T-cell (primary cell): ENCODE measurements at regions not wholly inside any gene's neighbourhood (a gene's known extent, or its start where the extent isn't known, plus 50 kb on each side); places are given as distances from the start of the nearest gene placed in this dataset.

ENCODE experiments used
- ATAC-seq, 4 experiments: fragments of 200-7000 bp in 3 of 4; fragments of 150-1000 bp in 1 of 4; cut with Tn5 transposase; replicated peaks in 1 of 4; 1 replicate in 3 of 4; 2 replicates in 1 of 4; pipeline ENCODE4 v1.10.0; 2021; ENCODE audit warnings: moderate library complexity in 3 of 4, mild to moderate bottlenecking in 2 of 4, moderate number of reproducible peaks in 1 of 4
- CTCF ChIA-PET, 2 donors: fragments of 300-600 bp; sonication (Branson Sonifier 250); formaldehyde crosslinking; loops; one replicate each; lab custom pipeline; 2022; ENCODE audit warnings: antibody characterized with exemption in 2 of 2; lab: Charles Lee
- POLR2A ChIA-PET, 2 donors: fragments of 300-600 bp; sonication (Branson Sonifier 250); formaldehyde crosslinking; loops; one replicate each; lab custom pipeline; 2022; ENCODE audit warnings: antibody characterized with exemption in 2 of 2; lab: Charles Lee
- DNase-seq, 35 experiments: peaks; one replicate each; pipeline versions ENCODE4 v3.0.0 to v3.0.0-alpha.2; 2013 to 2023
- H3K27ac ChIP-seq: one replicate; pipeline ENCODE4 v1.5.1; 2013; ENCODE audit warnings: low read length
- H3K27me3 ChIP-seq, 2 experiments: replicated peaks in 1 of 2; 1 replicate in 1 of 2; 2 replicates in 1 of 2; pipeline versions ENCODE4 v1.6.1 to v1.7.0; 2013; ENCODE audit warnings: low read length in 1 of 2, mixed read lengths in 1 of 2; ENCODE audit not compliant: control insufficient read depth in 2 of 2, insufficient read depth in 2 of 2; ENCODE audit errors: extremely low read depth in 1 of 2
- H3K36me3 ChIP-seq, 2 donors: 1 replicate in 1 of 2; 2 replicates in 1 of 2; pipeline versions ENCODE4 v1.6.1 to v1.7.0; 2013; ENCODE audit warnings: low read length in 1 of 2; ENCODE audit not compliant: control insufficient read depth in 2 of 2, insufficient read depth in 1 of 2; ENCODE audit errors: extremely low read depth in 1 of 2
- H3K4me1 ChIP-seq, 2 experiments: 1 replicate in 1 of 2; 2 replicates in 1 of 2; pipeline versions ENCODE4 v1.6.1 to v1.7.0; 2013; ENCODE audit warnings: low read length in 2 of 2, mixed read lengths in 1 of 2; ENCODE audit not compliant: insufficient read depth in 2 of 2, control insufficient read depth in 1 of 2; ENCODE audit errors: extremely low read depth in 1 of 2
- H3K4me3 ChIP-seq, 2 donors: 1 replicate in 1 of 2; 2 replicates in 1 of 2; pipeline versions ENCODE4 v1.5.1 to v1.7.0; 2013; ENCODE audit warnings: mild to moderate bottlenecking in 2 of 2, low read length in 1 of 2, moderate library complexity in 1 of 2; ENCODE audit not compliant: control insufficient read depth in 1 of 2; ENCODE audit errors: extremely low read depth in 1 of 2
- H3K9me3 ChIP-seq: 2 replicates; pipeline ENCODE4 v1.7.0; 2013
- H3K27ac Mint-ChIP-seq, 2 donors: one replicate each; pipeline ENCODE4 v1.8.0; 2020 to 2021; ENCODE audit warnings: mild to moderate bottlenecking in 2 of 2, mixed read lengths in 2 of 2
- H3K27me3 Mint-ChIP-seq, 2 donors: one replicate each; pipeline ENCODE4 v1.8.0; 2021 to 2022; ENCODE audit warnings: mixed read lengths in 2 of 2
- H3K36me3 Mint-ChIP-seq: one replicate; pipeline ENCODE4 v1.8.0; 2021; ENCODE audit warnings: mixed read lengths
- H3K4me1 Mint-ChIP-seq, 3 donors: one replicate each; pipeline ENCODE4 v1.8.0; 2020 to 2022; ENCODE audit warnings: mixed read lengths in 3 of 3, mild to moderate bottlenecking in 1 of 3
- H3K4me3 Mint-ChIP-seq, 3 donors: one replicate each; pipeline ENCODE4 v1.8.0; 2020 to 2022; ENCODE audit warnings: mild to moderate bottlenecking in 3 of 3, mixed read lengths in 3 of 3, moderate library complexity in 3 of 3
- H3K9me3 Mint-ChIP-seq, 3 donors: one replicate each; pipeline ENCODE4 v1.8.0; 2020 to 2022; ENCODE audit warnings: mixed read lengths in 3 of 3
- WGBS: methylation state at CpG from one replicate; pipeline ENCODE4 v1.1.5; 2013; ENCODE audit warnings: missing lambda C conversion rate; ENCODE audit not compliant: insufficient coverage; 5-methylcytosine and 5-hydroxymethylcytosine counted together

DNA sequence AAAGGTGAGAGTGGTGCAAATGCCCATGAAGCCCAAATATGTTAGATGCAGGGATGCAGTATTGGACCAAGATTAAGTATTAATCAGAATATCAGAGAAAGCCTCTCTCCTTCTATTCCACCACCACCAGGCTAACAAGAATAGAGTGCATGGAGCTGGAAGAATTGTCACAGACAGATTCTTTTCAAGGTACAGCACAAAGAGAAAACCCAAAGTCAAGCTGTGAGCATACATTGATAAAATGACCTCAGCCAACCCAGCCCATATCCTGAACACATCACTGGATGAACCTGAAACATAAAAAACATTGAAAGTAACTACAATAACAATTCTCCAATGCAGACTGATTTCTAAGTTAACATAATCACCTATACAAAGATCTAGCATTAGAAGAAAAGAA lies 445.7 kb upstream of the NETO1 start:
- Mint-ChIP-seq H3K27me3 (no peaks in the 10 kb centered on the region), H3K4me1 (no peaks in the 10 kb centered on the region), H3K9me3 (peaks cover 0 to 5% (median 5%) of the 10 kb centered on the region in 3 donors), H3K36me3 (no peaks in the 10 kb centered on the region), H3K27ac (no peak overlapping the region), H3K4me3 (no peak overlapping the region)
- Histone ChIP-seq H3K27ac (no peak overlapping the region), H3K27me3 (no peaks in the 10 kb centered on the region), H3K36me3 (no peaks in the 10 kb centered on the region), H3K4me1 (no peaks in the 10 kb centered on the region), H3K9me3 (no peaks in the 10 kb centered on the region), H3K4me3 (no peak overlapping the region)
- ChIA-PET POLR2A (no interaction called here), CTCF (no interaction called here)
- ATAC-seq (no peak), DNase-seq (no peak)

DNA sequence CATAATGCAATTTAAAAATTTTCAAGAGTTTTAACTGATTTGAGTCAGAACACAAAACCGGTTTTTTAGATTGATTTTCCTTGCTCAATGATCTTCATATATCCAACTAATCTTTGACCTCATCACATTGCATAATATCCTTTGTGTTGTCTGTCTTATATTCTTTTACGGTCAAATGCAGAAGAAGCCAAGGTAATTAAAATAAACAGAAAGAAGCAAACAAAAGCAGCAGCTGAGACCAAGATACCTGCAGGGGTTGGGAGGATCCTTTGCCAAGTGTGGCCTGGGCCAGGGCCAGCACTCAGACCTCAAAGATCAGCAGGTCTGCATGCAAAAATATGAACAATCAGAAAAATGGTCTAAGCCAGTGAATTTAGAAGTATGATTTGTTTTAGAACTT lies 428.9 kb upstream of the NETO1 start:
- H3K9me3 ChIP-seq, result no peaks in the 10 kb centered on the region
- no peak overlapping the region for H3K27ac Mint-ChIP-seq
- H3K9me3 Mint-ChIP-seq, result peaks cover 3 to 10% (median 4%) of the 10 kb centered on the region in 3 donors
- no peak for DNase-seq
- no peaks in the 10 kb centered on the region for H3K4me1 ChIP-seq
- no peak for ATAC-seq
- no peaks in the 10 kb centered on the region for H3K27me3 Mint-ChIP-seq
- no peak overlapping the region for H3K4me3 Mint-ChIP-seq
- CTCF ChIA-PET, result no interaction called here
- WGBS, result no CpG with 5 or more reads among the region's 2 CpGs
- H3K27ac ChIP-seq, result no peak overlapping the region
- H3K36me3 ChIP-seq, result no peaks in the 10 kb centered on the region
- H3K4me3 ChIP-seq, result no peak overlapping the region
- POLR2A ChIA-PET, result no interaction called here
- H3K36me3 Mint-ChIP-seq, result no peaks in the 10 kb centered on the region
- no peaks in the 10 kb centered on the region for H3K4me1 Mint-ChIP-seq
- H3K27me3 ChIP-seq, result no peaks in the 10 kb centered on the region

DNA sequence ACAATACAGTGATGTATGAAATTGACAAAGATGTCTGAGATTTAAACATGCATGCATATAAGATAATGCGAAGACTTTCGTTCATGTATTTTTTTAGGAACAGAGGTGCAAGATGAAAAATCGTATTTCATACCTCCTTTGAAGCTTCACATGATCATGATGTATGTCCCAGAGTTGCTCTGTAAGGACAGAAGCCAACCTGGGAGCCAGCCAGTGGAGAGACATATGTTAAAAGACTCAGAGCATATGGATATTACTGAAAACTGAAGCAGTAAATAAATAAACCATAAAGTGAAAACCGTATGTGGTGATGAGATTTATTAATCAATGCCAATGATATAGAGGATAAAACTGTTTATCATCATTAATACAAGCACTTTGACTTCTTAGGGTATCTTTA lies 424.4 kb upstream of the NETO1 start:
- no peaks in the 10 kb centered on the region for H3K27me3 Mint-ChIP-seq
- POLR2A ChIA-PET, result no interaction called here
- DNase-seq, result no peak
- Histone ChIP-seq H3K9me3 (no peaks in the 10 kb centered on the region), H3K27ac (no peak overlapping the region), H3K36me3 (no peaks in the 10 kb centered on the region), H3K27me3 (no peaks in the 10 kb centered on the region), H3K4me3 (no peak overlapping the region), H3K4me1 (no peaks in the 10 kb centered on the region)
- WGBS, result 83% methylated on average over 3 of the region's 4 CpGs
- CTCF ChIA-PET, result no interaction called here
- no peak for ATAC-seq
- no peaks in the 10 kb centered on the region for H3K4me1 Mint-ChIP-seq
- no peak overlapping the region for H3K27ac Mint-ChIP-seq
- H3K36me3 Mint-ChIP-seq, result no peaks in the 10 kb centered on the region
- H3K4me3 Mint-ChIP-seq, result no peak overlapping the region
- peaks cover 3 to 9% (median 6%) of the 10 kb centered on the region in 3 donors for H3K9me3 Mint-ChIP-seq

DNA sequence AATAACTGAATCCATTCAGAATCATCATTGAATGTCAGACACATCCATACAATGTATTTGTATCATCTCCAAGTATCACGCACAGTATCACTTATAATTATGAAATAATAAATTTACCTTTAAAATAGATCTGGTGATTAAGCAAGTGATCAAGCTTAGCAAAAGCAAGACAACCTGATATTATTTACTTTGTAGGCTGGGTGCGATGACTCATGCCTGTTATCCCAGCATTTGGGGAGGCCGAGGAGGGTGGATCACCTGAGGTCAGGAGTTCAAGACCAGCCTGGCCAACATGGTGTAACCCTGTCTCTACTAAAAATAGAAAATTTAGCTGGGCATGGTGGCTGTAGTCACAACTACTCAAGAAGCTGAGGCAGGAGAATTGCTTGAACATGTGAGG lies 421.0 kb upstream of the NETO1 start:
- Mint-ChIP-seq H3K4me3 (no peak overlapping the region), H3K4me1 (no peaks in the 10 kb centered on the region), H3K27ac (no peak overlapping the region), H3K36me3 (no peaks in the 10 kb centered on the region), H3K9me3 (peaks cover 3 to 5% (median 4%) of the 10 kb centered on the region in 3 donors), H3K27me3 (no peaks in the 10 kb centered on the region)
- ChIA-PET CTCF (no interaction called here), POLR2A (no interaction called here)
- H3K36me3 ChIP-seq, result no peaks in the 10 kb centered on the region
- H3K27me3 ChIP-seq, result no peaks in the 10 kb centered on the region
- H3K27ac ChIP-seq, result no peak overlapping the region
- 94% methylated on average over 2 of the region's 3 CpGs for WGBS
- no peaks in the 10 kb centered on the region for H3K9me3 ChIP-seq
- H3K4me1 ChIP-seq, result no peaks in the 10 kb centered on the region
- DNase-seq, result no peak
- no peak overlapping the region for H3K4me3 ChIP-seq
- ATAC-seq, result no peak

DNA sequence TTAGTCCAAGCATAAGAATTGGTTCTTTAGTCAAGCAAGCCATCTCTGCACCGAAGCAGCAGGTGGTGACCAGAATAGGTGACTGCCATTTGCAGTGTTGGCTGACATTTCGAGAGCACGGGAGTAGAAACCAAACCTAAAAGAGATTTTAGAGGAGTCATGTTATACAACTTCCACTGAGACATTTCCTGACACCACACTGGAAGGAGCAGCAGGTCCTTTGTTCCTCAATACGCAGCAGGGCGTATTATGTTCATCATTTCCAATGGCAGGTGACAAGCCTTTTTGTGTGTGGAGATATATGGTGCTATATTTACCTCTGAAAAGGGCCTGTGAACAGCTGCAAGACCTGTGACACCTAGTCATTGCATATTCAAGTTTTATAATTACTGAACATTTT lies 418.8 kb upstream of the NETO1 start:
- Mint-ChIP-seq H3K9me3 (peaks cover 1 to 7% (median 7%) of the 10 kb centered on the region in 3 donors), H3K4me1 (no peaks in the 10 kb centered on the region), H3K27me3 (no peaks in the 10 kb centered on the region), H3K27ac (no peak overlapping the region), H3K36me3 (no peaks in the 10 kb centered on the region), H3K4me3 (no peak overlapping the region)
- ChIA-PET CTCF (no interaction called here), POLR2A (no interaction called here)
- Histone ChIP-seq H3K36me3 (no peaks in the 10 kb centered on the region), H3K27me3 (no peaks in the 10 kb centered on the region), H3K27ac (no peak overlapping the region), H3K4me1 (no peaks in the 10 kb centered on the region), H3K4me3 (no peak overlapping the region), H3K9me3 (no peaks in the 10 kb centered on the region)
- DNase-seq, result no peak
- no peak for ATAC-seq
- WGBS, result no CpG with 5 or more reads among the region's 5 CpGs

DNA sequence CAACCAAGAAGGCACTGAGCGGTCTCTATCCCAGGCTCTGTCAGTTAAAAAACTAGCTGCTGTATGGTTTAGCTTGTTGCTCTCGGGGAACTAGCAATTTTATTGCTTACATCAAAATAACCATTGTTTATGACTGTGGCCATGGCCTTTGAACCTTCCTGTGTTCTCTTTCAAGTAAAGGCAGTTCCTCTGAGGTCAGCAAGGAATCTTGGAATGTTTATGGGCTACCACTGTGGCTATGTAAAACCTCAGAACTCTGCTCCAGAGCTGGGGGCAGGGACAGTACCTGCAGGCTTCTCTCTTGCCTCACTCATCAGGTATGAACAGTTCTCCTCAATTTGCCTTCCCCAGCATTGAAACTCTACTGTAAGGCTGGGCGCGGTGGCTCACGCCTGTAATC lies 416.0 kb upstream of the NETO1 start:
- Mint-ChIP-seq H3K4me1 (no peaks in the 10 kb centered on the region), H3K27ac (no peak overlapping the region), H3K9me3 (peaks cover 4 to 13% (median 7%) of the 10 kb centered on the region in 3 donors), H3K4me3 (no peak overlapping the region), H3K27me3 (no peaks in the 10 kb centered on the region), H3K36me3 (no peaks in the 10 kb centered on the region)
- Histone ChIP-seq H3K36me3 (no peaks in the 10 kb centered on the region), H3K4me3 (no peak overlapping the region), H3K9me3 (no peaks in the 10 kb centered on the region), H3K4me1 (no peaks in the 10 kb centered on the region), H3K27me3 (no peaks in the 10 kb centered on the region), H3K27ac (no peak overlapping the region)
- WGBS, result 67% methylated on average over 1 of the region's 5 CpGs
- ATAC-seq (no peak), DNase-seq (no peak)
- CTCF ChIA-PET, result no interaction called here
- POLR2A ChIA-PET, result no interaction called here

DNA sequence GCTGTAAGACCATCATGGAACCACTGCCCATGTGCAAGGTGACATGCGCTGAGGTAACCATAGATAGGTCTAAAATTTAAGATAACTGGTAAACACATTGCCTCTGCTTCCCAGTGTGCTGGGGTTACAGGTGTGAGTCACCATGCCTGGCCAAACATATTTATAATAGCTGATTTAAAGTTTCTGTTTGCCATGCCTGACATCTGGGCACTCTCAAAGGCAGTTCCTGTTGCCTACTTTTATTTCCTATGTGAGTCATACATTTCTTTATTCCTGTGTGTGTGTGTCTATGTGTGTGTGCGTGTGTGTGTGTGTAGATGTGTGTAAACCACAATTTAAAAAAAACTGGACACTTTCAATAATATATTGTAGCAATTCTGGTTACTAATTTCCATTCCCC lies 415.2 kb upstream of the NETO1 start:
- H3K9me3 Mint-ChIP-seq, result peaks cover 4 to 11% (median 9%) of the 10 kb centered on the region in 3 donors
- no peaks in the 10 kb centered on the region for H3K36me3 Mint-ChIP-seq
- CTCF ChIA-PET, result no interaction called here
- DNase-seq (no peak), ATAC-seq (no peak)
- no peaks in the 10 kb centered on the region for H3K36me3 ChIP-seq
- no peaks in the 10 kb centered on the region for H3K27me3 ChIP-seq
- no peak overlapping the region for H3K4me3 ChIP-seq
- H3K4me1 ChIP-seq, result no peaks in the 10 kb centered on the region
- no peaks in the 10 kb centered on the region for H3K4me1 Mint-ChIP-seq
- H3K27ac Mint-ChIP-seq, result no peak overlapping the region
- H3K4me3 Mint-ChIP-seq, result no peak overlapping the region
- WGBS, result 80% methylated on average over 1 of the region's 2 CpGs
- POLR2A ChIA-PET, result no interaction called here
- H3K27ac ChIP-seq, result no peak overlapping the region
- H3K9me3 ChIP-seq, result no peaks in the 10 kb centered on the region
- H3K27me3 Mint-ChIP-seq, result no peaks in the 10 kb centered on the region
